IPS DF 19.7 (cell line): ENCODE measurements at regions not wholly inside any gene's neighbourhood (a gene's known extent, or its start where the extent isn't known, plus 50 kb on each side); places are given as distances from the start of the nearest gene placed in this dataset.

Experiments used
- DNase-seq: peaks from one replicate; pipeline ENCODE4 v3.0.0-alpha.2; 2013; ENCODE audit warnings: low read depth, low spot score

DNA sequence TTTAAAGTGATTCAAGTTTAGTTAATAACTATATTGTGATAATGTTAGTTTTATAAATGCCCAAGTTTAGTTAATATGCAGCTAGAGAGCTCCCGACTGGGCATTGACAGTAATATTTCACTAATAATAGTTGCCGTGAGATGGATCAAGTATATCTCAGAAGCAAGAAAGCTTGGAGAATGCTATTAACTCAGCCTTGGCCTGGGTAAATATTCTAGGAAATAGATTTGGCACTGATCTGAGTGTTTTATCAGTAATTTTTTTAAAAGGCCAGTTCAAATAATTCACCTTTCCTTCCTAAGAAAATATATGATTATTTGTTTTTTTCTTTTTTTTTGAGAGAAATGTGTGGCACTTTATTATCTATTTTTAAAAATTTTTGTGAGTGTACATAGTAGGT lies 305.3 kb downstream of the CSNK1G3 start:
- DNase-seq = no peak

DNA sequence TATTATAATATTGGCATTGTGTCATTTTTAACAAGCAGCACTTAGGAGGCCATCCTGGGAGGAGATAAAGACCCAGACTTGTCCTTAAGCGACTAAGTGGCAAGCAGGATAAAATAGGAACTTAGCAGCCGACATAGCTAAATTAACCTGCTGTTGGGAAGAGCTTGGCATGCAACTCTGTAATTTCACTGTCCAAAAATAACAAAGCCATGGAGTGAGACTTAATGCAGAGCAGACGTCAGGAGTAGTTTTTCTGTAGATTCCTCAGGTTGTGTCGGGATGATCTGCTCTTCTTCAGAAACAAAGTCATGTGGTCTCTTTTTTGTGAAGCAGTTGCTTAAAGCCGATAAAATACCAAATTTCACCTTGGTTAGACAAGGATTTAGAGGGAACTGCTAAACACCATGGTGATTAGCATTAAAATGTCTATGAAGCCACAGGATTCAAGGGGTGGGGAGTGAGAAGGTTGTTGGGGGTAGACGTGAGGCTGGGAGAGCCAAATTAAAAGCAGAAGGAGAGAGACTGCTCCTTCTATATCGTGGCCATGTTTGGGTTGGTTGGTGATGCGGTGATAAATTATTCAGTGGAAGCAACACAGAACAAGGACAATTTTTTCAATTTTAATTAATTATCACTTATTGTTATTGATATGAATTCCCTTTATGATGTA lies 303.0 kb downstream of the CSNK1G3 start:
- DNase-seq = no peak

DNA sequence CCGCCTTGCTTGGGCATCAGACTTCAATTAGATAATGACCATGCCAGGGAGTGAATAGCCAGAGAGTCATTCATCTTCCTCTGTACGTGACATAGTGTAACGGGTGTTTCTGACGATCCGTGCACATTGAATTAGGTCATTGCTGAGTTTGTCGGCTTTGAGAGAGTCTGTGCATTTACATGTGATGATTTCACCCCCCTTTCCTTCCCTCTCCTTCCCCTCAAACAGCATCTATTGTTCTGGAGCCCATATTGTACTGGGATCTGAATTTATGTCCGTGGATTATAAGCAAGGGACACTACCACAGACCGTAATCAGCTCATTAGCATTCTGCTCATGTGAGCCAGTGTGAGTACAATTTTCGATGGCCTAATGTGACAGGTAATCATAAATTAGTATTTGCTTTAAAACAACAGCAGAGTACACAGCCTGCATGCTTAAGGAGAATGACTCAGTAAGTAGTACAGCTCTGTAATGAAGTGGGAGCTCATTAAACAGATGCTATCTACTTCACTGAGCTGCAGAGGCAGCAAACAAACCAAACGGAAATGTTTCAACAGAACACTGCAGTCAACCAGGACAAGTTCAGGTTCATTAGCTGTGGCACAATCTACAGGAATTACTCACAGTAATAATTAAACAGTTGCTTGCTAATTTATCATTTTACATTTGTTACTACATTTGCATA lies 302.1 kb downstream of the CSNK1G3 start:
- no peak for DNase-seq

DNA sequence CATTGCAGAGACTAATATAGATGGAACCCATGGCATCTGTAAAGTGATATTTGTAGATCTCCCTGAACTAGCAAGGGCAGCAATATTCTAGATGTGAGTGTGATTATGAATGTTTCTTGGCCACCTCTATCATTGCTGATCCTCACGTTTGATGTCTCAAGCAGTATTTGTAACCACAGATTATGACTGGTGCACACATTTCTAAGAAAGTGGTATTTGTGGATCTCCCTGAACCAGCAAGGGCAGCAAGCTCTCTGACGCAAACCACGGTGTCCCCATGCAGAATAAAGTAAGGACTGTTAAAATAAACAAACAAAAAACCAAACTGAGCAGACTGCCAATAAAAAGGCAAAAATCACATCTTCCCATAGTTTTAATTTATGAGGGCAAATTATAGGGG lies 301.3 kb downstream of the CSNK1G3 start:
- no peak for DNase-seq

DNA sequence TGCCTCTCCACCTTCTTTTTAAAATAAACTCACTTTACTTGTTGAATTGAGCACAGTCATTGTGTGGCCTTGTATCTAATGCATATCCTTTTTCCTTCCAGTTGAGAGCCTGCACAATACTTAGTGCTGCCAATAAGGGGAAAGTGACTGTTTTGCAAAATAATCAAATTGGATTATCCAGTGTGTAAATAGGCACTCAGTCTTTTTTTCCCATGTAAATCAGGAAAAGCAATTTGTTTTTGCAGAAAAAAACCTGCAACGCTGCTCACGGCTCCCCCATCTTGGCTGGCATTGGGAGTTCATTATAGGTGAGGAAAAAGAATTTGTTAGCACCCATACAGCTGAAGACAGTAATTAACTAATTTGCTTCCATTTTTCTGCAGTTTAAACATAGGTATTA lies 299.9 kb downstream of the CSNK1G3 start:
- no peak for DNase-seq

DNA sequence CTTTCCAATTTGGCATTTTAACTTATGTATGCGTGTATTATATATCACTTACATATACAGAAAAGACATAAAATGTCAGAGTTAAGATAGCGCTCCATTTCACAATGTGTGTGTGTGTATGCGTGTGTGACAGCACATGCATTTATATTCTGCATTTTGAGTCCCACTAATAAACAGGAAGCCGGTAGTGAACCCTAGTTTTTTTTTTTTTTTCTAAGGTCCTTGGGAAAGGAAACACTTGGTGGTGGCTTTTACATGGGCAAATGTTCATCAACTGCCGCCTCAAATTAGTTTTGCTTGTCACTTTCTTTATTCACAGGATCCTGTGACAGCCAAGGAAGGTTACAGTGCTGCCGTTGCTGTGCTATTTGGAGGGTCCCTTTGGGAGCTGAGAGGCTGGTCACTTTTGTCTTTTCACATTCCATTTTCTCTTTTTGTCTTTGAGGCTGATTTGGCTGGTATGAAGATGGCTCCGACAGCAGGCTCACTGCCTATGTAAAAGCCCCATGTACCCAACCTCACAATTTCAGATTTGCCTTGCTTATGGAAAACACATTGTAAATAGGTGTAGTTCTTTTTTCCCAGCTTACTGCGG lies 298.9 kb downstream of the CSNK1G3 start:
- DNase-seq = no peak

DNA sequence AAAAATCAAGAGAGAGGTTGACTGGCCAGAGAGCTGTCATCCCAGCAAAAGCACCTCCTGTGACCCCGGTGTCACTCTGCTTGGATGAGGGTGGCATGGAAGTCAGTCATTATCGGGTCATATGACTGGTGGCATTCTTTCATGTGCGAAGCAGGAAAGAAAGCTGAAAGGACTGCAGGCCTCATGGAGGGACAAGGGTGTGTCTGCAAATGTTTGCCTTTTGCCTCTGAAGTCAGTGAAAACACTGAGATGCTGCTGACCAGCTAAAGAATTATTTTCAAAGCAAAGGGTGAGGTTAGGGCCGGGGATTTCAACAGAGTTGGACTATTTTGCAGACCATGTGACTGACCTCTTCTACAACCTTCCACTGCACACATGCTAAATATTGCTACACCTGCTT lies 298.3 kb downstream of the CSNK1G3 start:
- no peak for DNase-seq

DNA sequence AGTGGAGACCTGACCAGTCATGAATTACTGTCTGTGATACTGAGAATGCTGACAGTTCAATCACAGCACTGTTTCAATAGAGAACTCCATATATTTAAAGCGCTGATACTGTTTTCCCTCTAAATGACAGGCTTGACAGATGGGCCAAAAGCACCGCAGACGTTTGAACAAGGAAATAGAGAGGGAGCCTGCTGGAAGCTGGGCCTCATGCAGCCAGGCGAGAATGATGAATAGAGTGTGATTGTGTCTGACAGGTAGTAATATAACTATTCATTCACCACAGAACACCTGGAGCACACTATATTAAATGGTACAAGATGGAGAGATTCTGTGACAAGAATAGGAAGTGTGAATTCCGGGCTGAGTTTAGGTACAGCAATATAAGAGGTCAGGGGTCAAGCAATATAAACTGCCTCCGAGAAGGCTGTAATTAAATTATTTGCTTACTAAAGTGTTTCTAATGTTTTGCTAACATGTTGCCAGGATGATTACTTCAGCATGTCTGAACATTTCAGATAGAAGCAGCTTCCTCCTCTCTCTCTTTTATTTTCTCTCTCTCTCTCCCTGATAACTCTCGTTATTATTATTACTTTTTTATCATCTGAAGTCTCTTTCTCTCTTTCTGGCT lies 297.7 kb downstream of the CSNK1G3 start:
- no peak for DNase-seq

DNA sequence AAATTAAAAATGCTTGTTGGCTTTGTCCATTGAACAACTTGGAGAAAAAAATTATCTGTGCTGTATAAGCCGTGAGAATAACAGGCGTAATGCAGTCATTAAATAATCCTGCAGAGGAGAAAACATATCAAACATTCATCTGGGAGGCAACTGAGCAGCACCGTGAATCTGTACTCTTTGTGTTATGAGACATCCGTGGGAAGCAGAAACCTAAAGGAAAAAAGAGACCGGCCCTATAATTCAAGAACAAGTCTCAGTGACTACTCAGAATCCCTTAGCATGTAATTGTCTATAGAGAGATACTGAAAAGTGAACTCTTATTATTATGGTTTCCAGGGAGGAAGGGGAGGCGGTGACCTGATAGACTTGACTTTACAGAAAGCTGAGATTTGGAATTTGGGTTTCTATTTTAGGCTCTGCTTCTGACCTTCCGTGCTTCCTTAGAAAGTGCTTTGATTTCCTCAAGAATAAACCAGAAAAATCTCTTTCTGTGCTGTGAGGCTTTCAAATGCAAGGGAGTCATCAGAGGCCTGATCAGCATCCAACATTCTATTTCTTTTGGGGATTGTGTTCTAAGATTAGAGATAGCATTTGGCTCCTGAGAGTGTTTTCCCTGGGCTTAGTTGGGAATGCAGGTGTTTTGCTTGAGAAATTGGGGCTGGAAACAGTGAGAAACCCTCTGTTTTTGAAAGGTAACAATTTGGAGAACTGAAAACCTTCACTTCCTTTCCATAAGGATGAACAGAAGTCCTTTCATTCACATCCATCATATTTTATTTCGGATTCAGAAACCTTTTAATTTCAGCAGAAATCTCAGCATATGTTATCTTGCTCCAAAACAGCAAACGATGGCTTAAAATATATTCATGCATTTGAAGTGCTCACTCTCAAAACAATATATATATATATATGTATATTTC lies 296.7 kb downstream of the CSNK1G3 start:
- no peak for DNase-seq

DNA sequence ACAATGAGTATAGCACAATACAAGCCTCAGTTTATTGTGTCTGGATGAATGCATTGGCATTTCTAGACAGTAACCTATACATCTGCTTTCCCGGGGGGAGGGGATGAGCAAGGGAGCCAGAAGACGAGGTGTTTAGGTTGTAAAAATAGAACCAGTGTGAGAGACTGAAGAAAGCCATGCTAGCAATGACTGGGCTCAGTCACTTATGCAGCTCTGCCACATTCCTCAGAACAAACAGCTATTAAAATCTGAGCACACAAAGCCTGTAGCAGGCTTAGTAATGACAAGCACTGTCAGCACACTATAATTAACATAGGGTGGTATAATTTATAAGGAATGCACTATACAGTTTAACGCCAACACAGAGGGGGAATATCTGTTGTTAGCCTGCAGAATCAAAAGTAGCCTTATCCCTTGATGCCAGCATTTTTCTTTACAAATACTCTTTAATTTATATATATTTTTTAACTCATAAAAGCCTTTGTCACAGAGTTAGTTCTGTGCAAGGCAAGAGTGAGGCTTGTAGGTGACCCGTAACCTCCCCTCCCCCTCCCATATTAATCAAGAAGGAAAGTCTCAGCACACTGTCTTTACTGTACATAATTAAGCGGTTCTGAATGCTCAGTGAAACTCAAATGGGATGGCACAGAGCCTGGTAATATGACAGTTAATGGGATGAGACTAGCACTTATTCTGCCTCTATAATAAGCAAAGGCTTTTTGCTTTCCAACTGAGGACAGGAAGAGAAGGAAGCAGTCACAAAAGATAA lies 295.4 kb downstream of the CSNK1G3 start:
- no peak for DNase-seq

DNA sequence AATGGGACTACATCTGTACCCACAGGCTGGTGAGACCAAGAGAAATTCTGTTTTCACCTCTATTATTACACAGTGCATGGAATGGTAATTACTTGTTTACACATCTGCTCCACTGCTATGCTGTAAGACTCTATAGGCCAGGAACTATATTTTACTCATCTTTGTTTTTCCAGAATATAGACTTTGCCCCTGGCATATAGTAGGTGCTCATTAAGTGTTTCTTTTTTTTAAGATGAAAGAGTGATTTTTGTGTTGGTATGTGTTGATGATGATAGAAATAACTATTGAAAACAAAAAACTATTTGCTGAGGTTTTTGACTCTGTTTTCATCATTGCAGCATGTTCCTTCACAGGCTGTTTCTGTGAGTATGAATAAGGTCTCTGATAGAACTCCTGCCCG lies 294.7 kb downstream of the CSNK1G3 start:
- no peak for DNase-seq

DNA sequence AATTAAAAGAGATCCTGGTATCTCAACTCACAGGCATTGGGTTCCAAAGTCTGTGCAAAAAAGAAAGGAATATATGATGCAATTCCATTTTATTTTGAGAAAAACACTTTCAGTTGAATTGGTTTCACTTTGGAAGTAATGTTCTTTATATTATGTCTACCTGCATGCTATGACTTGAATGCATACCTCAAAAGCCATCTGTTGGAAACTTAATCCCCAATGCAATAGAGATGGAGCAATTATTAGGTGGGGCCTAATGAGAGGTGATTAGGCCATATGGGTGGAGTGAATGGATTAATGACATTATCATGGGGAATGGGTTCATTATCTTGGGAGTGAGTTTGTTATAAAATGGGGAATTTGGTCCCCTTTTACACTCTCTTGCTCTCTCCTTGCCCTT lies 293.3 kb downstream of the CSNK1G3 start:
- DNase-seq = no peak

DNA sequence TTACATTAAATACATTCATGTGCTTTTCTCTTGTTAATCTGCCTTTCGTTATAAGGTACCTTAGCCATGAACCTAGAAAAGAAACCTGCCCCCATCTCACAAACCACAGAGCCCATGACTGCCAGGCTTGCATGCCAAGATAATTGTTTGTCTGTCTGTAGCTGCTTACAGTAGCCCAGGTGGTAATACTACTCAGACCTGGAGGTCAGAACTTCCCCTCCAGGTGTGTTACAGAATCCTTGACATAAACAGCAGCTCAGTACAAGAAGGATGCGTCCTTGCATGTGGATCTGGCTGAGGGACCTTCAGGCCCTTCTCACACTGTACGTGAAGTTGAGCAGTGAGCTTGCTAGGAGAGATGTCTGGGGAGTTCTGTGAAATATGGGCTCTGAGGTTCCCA lies 291.4 kb downstream of the CSNK1G3 start:
- DNase-seq = no peak

DNA sequence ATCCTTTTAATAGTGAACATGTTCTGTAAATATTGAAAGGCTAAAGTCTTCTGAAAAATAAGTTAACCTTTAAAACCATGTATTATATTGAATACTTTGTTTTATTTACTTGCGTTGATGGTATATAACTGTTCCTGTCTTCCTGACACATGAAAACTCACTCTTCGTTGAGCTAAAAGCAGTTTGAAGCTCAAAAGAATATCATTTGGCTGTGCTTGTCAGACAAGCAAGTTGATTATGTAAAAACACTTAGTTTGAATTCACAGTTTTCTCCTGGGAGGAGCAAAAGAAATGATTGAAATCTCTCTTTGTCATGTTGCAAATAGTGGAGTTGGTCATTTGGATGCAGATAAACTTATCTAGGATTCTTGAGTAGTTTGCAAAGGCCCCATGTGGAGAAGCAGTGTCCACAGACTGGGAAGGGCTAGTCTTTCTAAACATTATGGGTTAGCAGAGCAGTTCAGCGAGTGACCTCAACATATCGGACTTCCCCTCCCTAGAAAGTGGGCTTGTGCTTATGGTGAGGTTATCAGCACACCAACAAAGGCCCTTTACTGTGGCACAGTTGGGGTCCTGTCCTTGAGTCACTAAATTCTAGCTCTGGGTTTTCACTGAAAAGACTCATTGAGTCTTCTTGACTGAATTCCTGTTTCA lies 290.4 kb downstream of the CSNK1G3 start:
- DNase-seq = no peak

DNA sequence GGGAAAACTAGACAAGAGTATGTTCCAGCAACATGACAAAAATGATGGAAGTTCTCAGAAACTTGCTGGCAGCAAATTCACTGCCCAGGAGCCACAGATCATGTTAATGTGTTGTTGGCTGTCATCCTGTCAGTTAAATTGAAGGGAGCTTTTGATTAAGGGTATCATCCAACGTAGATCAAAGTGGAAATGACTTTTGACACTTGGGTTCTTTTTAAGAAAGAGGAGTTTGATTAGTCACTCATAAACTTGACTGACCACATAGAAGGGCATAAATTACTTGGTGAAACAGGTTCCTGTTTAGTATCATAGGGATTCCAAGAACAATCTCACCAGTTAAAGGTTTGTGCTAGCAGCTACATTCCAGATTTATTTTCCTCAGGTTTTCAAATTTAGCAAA lies 288.7 kb downstream of the CSNK1G3 start:
- no peak for DNase-seq

DNA sequence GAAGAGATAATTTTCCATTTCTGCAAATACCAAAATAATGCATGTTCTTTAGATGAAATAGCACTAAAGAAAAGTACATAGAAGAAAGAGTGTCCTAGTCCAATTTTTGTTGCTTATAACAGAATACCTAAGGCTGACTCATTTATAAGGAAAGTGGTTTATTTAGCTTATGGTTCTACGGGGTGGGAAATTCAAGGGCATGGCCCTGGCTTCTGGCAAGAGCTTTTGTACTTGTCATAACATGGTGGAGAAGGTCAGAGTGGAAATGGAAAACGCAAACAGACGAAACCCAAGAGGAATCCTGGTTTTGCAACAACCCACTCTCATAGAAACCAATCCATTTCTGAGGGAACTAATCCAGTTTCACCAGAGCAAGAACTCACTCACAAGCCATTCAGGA lies 283.7 kb downstream of the CSNK1G3 start:
- no peak for DNase-seq

DNA sequence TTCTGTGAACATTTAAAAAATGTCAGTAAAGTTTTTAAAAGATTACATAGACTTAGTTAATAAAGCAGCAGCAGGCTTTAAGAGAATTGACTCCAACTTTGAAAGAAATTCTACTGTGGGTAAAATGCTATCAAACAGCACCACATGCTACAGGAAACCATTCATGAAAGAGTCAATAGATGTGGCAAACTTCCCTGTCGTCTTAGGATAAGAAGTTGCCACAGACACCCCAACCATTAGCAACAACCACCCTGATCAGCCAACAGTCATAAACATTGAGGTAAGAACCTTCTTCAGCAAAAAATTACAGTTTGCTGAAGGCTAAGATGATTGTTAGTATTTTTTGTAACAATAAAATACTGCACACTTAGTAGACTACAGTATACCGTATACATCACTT lies 278.2 kb downstream of the CSNK1G3 start:
- DNase-seq = no peak

DNA sequence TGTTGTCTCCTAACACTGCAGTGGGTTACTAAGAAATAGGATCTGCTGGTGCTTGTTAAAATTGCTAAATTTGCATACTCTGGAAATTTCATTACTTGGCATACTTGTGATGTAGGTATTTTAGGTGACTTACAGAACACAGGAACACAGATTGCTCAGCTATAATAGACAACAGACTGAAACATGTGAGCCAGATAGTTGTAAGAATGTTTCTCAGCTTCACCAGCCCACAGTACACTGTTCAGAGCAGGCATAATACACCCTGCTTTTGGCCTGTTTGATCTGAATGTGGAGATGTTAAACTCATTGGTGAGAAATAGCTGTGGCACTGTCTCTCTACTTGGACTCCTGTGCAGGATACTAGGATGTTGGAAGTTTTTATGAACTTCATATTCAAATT lies 275.7 kb downstream of the CSNK1G3 start:
- DNase-seq = no peak

DNA sequence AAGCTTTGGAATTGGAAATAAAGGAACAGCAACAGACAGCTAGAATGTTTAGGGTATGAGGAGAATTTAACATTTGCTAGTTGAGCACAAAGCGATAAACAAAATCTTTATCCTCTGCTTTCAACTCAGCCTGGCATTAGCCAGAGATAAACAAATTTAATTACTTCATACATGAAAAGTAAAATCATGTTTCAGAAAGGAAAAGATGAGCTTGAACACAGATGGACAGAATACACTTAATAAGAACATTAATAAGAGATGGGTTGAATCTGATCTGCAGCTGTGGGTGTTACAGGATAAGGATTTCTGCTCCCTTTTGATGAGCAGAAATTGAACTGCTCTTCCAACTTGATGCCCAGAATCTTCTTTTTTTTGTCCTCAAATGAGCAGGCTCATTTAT lies 275.2 kb downstream of the CSNK1G3 start:
- DNase-seq = no peak

DNA sequence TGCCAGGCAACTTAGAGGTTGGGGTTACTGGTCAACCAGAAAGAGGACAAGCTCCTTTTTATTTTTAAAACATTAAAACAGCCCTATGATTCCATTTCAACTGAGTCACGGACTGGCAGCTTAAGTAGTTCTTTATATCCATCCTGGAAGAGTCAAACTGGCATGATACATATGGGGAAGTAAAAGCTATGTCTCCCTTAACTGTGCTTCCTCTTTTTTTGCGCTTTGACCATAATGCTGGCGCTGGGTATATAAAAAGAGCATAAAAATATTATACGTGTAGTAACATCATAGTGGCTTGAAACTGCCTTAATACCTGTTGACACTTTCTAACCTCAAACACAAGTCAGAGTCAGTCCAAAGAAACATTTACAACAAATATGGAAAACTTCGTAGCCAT lies 274.4 kb downstream of the CSNK1G3 start:
- DNase-seq = no peak
